CD4-positive, alpha-beta memory T cell (primary cell): ENCODE measurements at regions not wholly inside any gene's neighbourhood (a gene's known extent, or its start where the extent isn't known, plus 50 kb on each side); places are given as distances from the start of the nearest gene placed in this dataset.

Experiments
- CTCF ChIA-PET: fragments of 350-600 bp; sonication (Branson Sonifier 250); formaldehyde crosslinking; loops from one replicate; lab custom pipeline; 2021; ENCODE audit warnings: inconsistent platforms; ENCODE audit not compliant: partially characterized antibody; lab: Charles Lee
- POLR2A ChIA-PET: fragments of 350-600 bp; sonication (Branson Sonifier 250); formaldehyde crosslinking; loops from one replicate; lab custom pipeline; 2021; ENCODE audit not compliant: partially characterized antibody; lab: Charles Lee
- DNase-seq, 5 donors: peaks; one replicate each; pipeline versions ENCODE4 v3.0.0 to v3.0.0-alpha.2; 2020 to 2022; ENCODE audit warnings: mixed read lengths in 1 of 5
- H3K27ac ChIP-seq: one replicate; pipeline ENCODE4 v1.7.0; 2013; ENCODE audit warnings: low read depth, low read length
- H3K27me3 ChIP-seq: 2 replicates; pipeline ENCODE4 v1.7.0; 2013; ENCODE audit warnings: mild to moderate bottlenecking, low read length, moderate library complexity; ENCODE audit not compliant: insufficient read depth
- H3K36me3 ChIP-seq: 2 replicates; pipeline ENCODE4 v1.7.0; 2013; ENCODE audit warnings: mild to moderate bottlenecking, low read length, moderate library complexity; ENCODE audit not compliant: insufficient read depth
- H3K4me1 ChIP-seq: 2 replicates; pipeline ENCODE4 v1.7.0; 2013; ENCODE audit warnings: mild to moderate bottlenecking, low read length, moderate library complexity; ENCODE audit not compliant: insufficient read depth
- H3K4me3 ChIP-seq, 2 donors: one replicate each; pipeline ENCODE4 v1.7.0; 2013; ENCODE audit warnings: low read length in 2 of 2, mild to moderate bottlenecking in 1 of 2
- H3K9me3 ChIP-seq, 2 donors: one replicate each; pipeline ENCODE4 v1.7.0; 2013; ENCODE audit warnings: low read length in 2 of 2, control low read depth in 1 of 2; ENCODE audit not compliant: control insufficient read depth in 1 of 2
- H3K27ac Mint-ChIP-seq, 7 donors: one replicate each; pipeline ENCODE4 v1.8.0; 2020 to 2021; ENCODE audit warnings: mixed read lengths in 7 of 7, mild to moderate bottlenecking in 6 of 7, inconsistent platforms in 3 of 7, moderate library complexity in 3 of 7
- H3K27me3 Mint-ChIP-seq, 2 donors: one replicate each; pipeline ENCODE4 v1.8.0; 2020 to 2021; ENCODE audit warnings: mixed read lengths in 2 of 2
- H3K36me3 Mint-ChIP-seq, 2 donors: one replicate each; pipeline ENCODE4 v1.8.0; 2020 to 2021; ENCODE audit warnings: mixed read lengths in 2 of 2, inconsistent platforms in 1 of 2, mild to moderate bottlenecking in 1 of 2
- H3K4me1 Mint-ChIP-seq, 4 donors: one replicate each; pipeline ENCODE4 v1.8.0; 2020 to 2021; ENCODE audit warnings: mixed read lengths in 4 of 4, mild to moderate bottlenecking in 1 of 4
- H3K4me3 Mint-ChIP-seq, 8 donors: one replicate each; pipeline ENCODE4 v1.8.0; 2020 to 2021; ENCODE audit warnings: mixed read lengths in 8 of 8, mild to moderate bottlenecking in 7 of 8, moderate library complexity in 6 of 8, inconsistent platforms in 3 of 8
- H3K9me3 Mint-ChIP-seq, 8 donors: one replicate each; pipeline ENCODE4 v1.8.0; 2020 to 2021; ENCODE audit warnings: mixed read lengths in 8 of 8, mild to moderate bottlenecking in 5 of 8, inconsistent platforms in 3 of 8, moderate library complexity in 1 of 8
- intact Hi-C: fragments of 100-400 bp; cut with micrococcal nuclease; formaldehyde crosslinking; loops from one replicate; pipeline ENCODE4 v1.15.1; 2023

DNA sequence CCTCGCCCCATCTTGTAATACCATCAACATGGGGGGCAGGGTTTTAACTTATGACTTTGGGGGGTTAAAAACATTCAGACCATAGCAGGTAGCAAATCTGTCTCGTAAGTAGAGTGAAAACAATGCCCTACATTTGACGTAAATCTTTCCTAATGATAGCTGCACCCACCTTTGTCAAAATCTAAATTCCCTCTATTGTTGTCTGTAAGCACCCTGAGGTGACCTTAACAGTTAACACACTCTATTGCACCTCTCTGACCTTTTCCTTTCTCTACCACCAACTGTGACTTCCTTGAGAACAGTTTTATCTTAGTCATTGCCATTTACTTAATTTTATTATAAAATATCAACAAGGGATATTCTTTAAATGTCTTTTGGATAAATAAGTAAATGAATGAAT is 1024.9 kb upstream of the CNTN5 start:
- Histone ChIP-seq H3K27ac (no peak overlapping the region), H3K36me3 (no peaks in the 10 kb centered on the region), H3K4me3 (no peak overlapping the region), H3K4me1 (no peaks in the 10 kb centered on the region), H3K27me3 (no peaks in the 10 kb centered on the region), H3K9me3 (no peaks in the 10 kb centered on the region)
- H3K27me3 Mint-ChIP-seq: no peaks in the 10 kb centered on the region
- H3K4me3 Mint-ChIP-seq: no peak overlapping the region
- ChIA-PET POLR2A (no interaction called here), CTCF (no interaction called here)
- intact Hi-C loops: no loop called here
- H3K36me3 Mint-ChIP-seq: no peaks in the 10 kb centered on the region
- DNase-seq: no peak
- no peaks in the 10 kb centered on the region for H3K4me1 Mint-ChIP-seq
- no peak overlapping the region for H3K27ac Mint-ChIP-seq
- peaks cover 0 to 13% (median 5%) of the 10 kb centered on the region in 8 donors for H3K9me3 Mint-ChIP-seq

DNA sequence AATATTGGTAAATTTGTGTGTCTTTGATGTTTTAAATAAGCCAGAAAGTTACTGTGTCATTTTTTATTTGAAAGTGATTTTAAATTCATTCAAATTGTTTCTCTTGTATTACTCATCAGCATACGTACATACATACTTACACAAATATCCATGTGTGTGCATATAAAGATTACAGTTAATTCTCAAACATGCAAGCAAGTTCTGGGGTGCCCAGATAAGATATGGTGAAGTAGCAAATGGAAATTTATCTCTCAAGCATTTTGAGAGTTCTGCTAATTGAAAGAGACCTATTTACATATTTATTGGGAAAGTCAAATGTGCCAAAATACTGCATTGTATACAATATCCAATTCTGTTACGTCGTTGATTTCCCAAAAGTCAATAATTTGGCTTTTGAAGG is 1024.0 kb upstream of the CNTN5 start:
- POLR2A ChIA-PET: no interaction called here
- no peak for DNase-seq
- intact Hi-C loops: no loop called here
- H3K9me3 Mint-ChIP-seq: peaks cover 0 to 13% (median 3%) of the 10 kb centered on the region in 8 donors
- Histone ChIP-seq H3K27me3 (no peaks in the 10 kb centered on the region), H3K9me3 (no peaks in the 10 kb centered on the region), H3K4me1 (no peaks in the 10 kb centered on the region), H3K4me3 (no peak overlapping the region), H3K27ac (no peak overlapping the region), H3K36me3 (no peaks in the 10 kb centered on the region)
- no peaks in the 10 kb centered on the region for H3K36me3 Mint-ChIP-seq
- CTCF ChIA-PET: no interaction called here
- H3K27ac Mint-ChIP-seq: no peak overlapping the region
- H3K4me1 Mint-ChIP-seq: no peaks in the 10 kb centered on the region
- no peaks in the 10 kb centered on the region for H3K27me3 Mint-ChIP-seq
- H3K4me3 Mint-ChIP-seq: no peak overlapping the region

DNA sequence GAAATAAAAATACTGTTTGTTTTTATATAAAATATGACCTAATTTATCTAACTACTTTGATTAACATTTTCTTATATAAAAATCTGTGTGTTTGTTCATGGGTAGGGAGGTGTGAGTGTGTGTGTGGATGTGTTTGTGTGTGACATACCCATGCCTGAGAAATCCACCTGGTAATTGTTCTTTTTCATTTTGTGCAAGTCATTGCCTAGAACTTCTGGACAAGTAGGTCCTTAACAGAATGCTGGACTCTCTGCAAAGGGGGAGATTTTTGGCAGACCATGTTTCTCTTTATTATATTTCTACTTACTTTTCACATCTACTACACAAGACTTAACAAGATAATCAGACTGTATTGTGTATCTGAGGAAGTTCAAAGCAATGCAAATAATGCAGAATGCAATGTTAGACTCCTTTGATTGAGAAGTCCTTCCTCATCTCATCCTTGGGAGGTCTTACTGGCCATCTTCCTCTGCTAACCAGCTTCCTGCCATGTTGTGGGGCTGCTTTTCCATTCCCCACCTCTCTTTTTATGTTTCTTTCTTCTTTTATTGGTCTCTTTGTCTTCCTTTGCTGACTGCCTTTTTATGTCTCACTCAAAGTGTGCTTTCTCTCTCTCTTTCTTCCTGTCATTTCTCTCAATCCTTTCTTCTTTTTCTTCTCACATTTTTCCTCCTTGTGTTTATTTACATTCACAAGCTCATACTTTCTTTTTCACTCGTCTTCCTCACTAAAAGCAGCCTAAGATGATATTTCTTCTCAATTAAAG is 1017.0 kb upstream of the CNTN5 start:
- Histone ChIP-seq H3K9me3 (no peaks in the 10 kb centered on the region), H3K4me3 (no peak overlapping the region), H3K27me3 (no peaks in the 10 kb centered on the region), H3K36me3 (no peaks in the 10 kb centered on the region), H3K4me1 (no peaks in the 10 kb centered on the region), H3K27ac (no peak overlapping the region)
- Mint-ChIP-seq H3K4me3 (no peak overlapping the region), H3K27ac (no peak overlapping the region), H3K9me3 (peaks cover 0 to 13% (median 4%) of the 10 kb centered on the region in 8 donors), H3K27me3 (no peaks in the 10 kb centered on the region), H3K4me1 (no peaks in the 10 kb centered on the region), H3K36me3 (no peaks in the 10 kb centered on the region)
- ChIA-PET POLR2A (no interaction called here), CTCF (no interaction called here)
- no peak for DNase-seq
- intact Hi-C loops: no loop called here

DNA sequence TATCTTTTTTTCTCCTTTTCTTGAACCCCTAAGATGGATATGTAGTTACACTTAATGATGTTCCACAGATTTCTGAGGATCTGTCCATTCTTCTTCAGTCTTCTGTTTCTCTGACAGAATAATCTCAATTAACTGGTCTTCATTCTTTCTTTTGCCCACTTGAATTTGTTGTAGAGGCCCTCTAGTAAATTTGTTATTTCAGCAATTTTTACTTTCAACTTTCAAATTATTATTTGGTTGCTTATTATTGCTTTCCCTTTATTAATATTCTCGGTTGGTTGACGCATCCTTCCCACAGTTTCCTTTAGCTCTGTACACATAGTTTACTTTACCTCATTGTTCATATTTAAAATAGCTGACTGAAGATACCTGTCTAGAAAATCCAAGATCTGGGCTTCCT is 1013.7 kb upstream of the CNTN5 start:
- Mint-ChIP-seq H3K27me3 (no peaks in the 10 kb centered on the region), H3K27ac (no peak overlapping the region), H3K4me3 (no peak overlapping the region), H3K4me1 (no peaks in the 10 kb centered on the region), H3K9me3 (peaks cover 0 to 16% (median 7%) of the 10 kb centered on the region in 8 donors), H3K36me3 (no peaks in the 10 kb centered on the region)
- no peak for DNase-seq
- no peaks in the 10 kb centered on the region for H3K36me3 ChIP-seq
- intact Hi-C loops: no loop called here
- no peaks in the 10 kb centered on the region for H3K4me1 ChIP-seq
- H3K9me3 ChIP-seq: no peaks in the 10 kb centered on the region
- ChIA-PET CTCF (no interaction called here), POLR2A (no interaction called here)
- H3K4me3 ChIP-seq: no peak overlapping the region
- no peaks in the 10 kb centered on the region for H3K27me3 ChIP-seq
- H3K27ac ChIP-seq: no peak overlapping the region

DNA sequence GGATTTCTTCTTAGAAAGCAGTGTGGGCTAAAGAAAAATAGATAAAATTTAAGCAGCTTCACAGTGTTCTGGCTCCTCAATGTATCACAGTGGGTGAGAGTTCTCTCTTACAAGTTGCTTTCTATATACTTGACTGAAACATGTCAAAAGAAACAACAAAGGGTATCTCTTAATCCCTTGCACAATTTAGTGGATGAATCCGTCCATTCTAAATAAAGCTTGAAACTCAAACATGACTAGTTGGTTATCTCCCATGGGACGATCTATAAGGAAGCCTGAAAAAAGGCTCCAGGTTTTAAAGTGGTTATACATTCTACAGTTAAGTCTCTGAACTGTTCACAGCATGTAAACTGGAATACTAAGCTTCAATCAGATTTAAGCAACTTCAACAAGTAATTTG is 993.1 kb upstream of the CNTN5 start:
- Mint-ChIP-seq H3K36me3 (no peaks in the 10 kb centered on the region), H3K4me3 (no peak overlapping the region), H3K27ac (no peak overlapping the region), H3K9me3 (peaks cover 0 to 8% (median 0%) of the 10 kb centered on the region in 8 donors), H3K27me3 (no peaks in the 10 kb centered on the region), H3K4me1 (no peaks in the 10 kb centered on the region)
- H3K4me3 ChIP-seq: no peak overlapping the region
- H3K4me1 ChIP-seq: no peaks in the 10 kb centered on the region
- H3K9me3 ChIP-seq: no peaks in the 10 kb centered on the region
- intact Hi-C loops: no loop called here
- H3K27ac ChIP-seq: no peak overlapping the region
- ChIA-PET POLR2A (no interaction called here), CTCF (no interaction called here)
- no peaks in the 10 kb centered on the region for H3K27me3 ChIP-seq
- DNase-seq: no peak
- H3K36me3 ChIP-seq: no peaks in the 10 kb centered on the region

DNA sequence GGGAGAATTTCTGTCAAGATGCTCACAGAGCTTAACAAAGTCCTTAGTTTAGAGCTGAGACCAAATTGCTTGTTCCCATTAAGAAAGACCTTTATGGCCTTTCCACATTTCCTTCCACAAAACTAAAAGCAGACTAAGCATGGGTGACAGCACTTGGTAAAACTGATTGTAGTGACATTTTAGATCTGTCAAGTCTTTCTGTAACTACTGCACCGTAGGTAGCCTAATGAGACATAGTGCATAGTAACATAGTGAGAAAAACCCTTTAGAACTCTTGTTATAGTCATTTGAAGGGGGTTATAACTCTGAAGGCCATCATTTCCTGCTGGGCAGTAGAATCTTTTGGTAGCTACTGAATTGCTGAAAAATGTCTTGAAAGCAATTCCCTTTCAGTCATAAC is 990.9 kb upstream of the CNTN5 start:
- H3K27me3 Mint-ChIP-seq: no peaks in the 10 kb centered on the region
- Histone ChIP-seq H3K9me3 (no peaks in the 10 kb centered on the region), H3K4me3 (no peak overlapping the region), H3K4me1 (no peaks in the 10 kb centered on the region), H3K27me3 (no peaks in the 10 kb centered on the region), H3K36me3 (no peaks in the 10 kb centered on the region), H3K27ac (no peak overlapping the region)
- no peaks in the 10 kb centered on the region for H3K36me3 Mint-ChIP-seq
- H3K4me3 Mint-ChIP-seq: no peak overlapping the region
- POLR2A ChIA-PET: no interaction called here
- no peak for DNase-seq
- H3K27ac Mint-ChIP-seq: no peak overlapping the region
- CTCF ChIA-PET: no interaction called here
- intact Hi-C loops: no loop called here
- H3K9me3 Mint-ChIP-seq: peaks cover 0 to 16% (median 7%) of the 10 kb centered on the region in 8 donors
- no peaks in the 10 kb centered on the region for H3K4me1 Mint-ChIP-seq

DNA sequence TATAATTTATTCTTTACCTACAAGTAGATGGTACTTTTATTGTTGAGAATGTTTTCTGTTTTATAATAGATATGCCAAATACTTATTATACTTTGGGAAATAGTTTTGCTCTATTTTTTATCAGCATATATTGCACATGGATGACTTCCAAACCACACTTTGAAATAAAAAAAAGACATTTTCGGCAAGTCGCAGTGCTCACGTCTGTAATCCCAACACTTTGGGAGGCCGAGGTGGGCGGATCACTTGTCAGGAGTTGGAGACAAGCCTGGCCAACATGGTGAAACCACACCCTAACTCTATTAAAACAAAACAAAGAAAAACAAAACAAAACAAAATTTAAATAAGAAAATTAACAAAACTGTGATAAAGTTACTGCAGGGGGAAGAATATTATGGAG is 983.9 kb upstream of the CNTN5 start:
- H3K9me3 ChIP-seq: no peaks in the 10 kb centered on the region
- no peak overlapping the region for H3K27ac Mint-ChIP-seq
- no peaks in the 10 kb centered on the region for H3K4me1 ChIP-seq
- H3K27me3 ChIP-seq: no peaks in the 10 kb centered on the region
- no peaks in the 10 kb centered on the region for H3K36me3 Mint-ChIP-seq
- H3K4me1 Mint-ChIP-seq: no peaks in the 10 kb centered on the region
- no peak for DNase-seq
- CTCF ChIA-PET: no interaction called here
- no peak overlapping the region for H3K4me3 Mint-ChIP-seq
- no peak overlapping the region for H3K27ac ChIP-seq
- H3K36me3 ChIP-seq: no peaks in the 10 kb centered on the region
- POLR2A ChIA-PET: no interaction called here
- H3K9me3 Mint-ChIP-seq: peaks cover 0 to 25% (median 11%) of the 10 kb centered on the region in 8 donors
- no peak overlapping the region for H3K4me3 ChIP-seq
- H3K27me3 Mint-ChIP-seq: no peaks in the 10 kb centered on the region
- intact Hi-C loops: no loop called here
